ENCODE measurements at regions not wholly inside any gene's neighbourhood (a gene's known extent, or its start where the extent isn't known, plus 50 kb on each side); places are given as distances from the start of the nearest gene placed in this dataset.

DNA sequence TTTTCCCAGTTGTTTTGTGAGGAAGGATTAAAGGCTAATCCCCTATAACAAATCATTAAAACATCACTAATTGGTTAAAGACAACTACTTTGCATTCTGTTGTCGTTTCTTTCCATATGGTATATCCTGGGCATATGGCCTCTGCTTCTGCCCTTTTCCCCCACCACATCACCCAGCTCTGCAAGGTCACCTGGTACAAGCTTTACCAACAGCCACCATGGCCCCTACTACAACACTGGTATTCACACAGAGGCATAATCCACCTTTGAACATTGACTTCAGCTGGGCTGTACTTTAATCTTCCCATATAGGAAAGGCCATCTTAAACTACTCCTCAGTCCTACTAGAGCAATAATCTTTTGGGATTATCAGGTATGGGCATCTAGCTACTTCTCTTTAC lies 866.1 kb downstream of the TLE4 start:
- TF ChIP-seq EZH2 (IDR thresholded peaks at IDR 0.05), result no peak
- TF ChIP-seq POLR2AphosphoS5 (IDR thresholded peaks at IDR 0.05; ENCODE audit: borderline replicate concordance, low read depth, low read length), result no peak
